ENCODE measurements at regions not wholly inside any gene's neighbourhood (a gene's known extent, or its start where the extent isn't known, plus 50 kb on each side); places are given as distances from the start of the nearest gene placed in this dataset.

- TF ChIP-seq CTCF (IDR thresholded peaks at IDR 0.05): no peak
- TF ChIP-seq POLR2A (IDR thresholded peaks at IDR 0.05): no peak
- TF ChIP-seq EP300 (IDR thresholded peaks at IDR 0.05): no peak
These were observed 286.6 kb downstream of the BRD1 start for GRCh38 chr22:49540913-49541692.
